SK-N-MC (cell line): ENCODE measurements at regions not wholly inside any gene's neighbourhood (a gene's known extent, or its start where the extent isn't known, plus 50 kb on each side); places are given as distances from the start of the nearest gene placed in this dataset.

ENCODE experiments used
- EZH2 ChIP-seq: fragments of 200-600 bp; sonication (generic); IDR thresholded peaks from one replicate; pipeline ENCODE4 v1.6.1; 2017; ENCODE audit warnings: antibody characterized with exemption
- FOXP2 ChIP-seq: optimal IDR thresholded peaks from 2 replicates; pipeline ENCODE3; 2011; ENCODE audit warnings: mild to moderate bottlenecking, moderate library complexity; ENCODE audit not compliant: insufficient read depth; ENCODE audit errors: extremely low read length, control extremely low read depth
- POLR2AphosphoS5 ChIP-seq: IDR thresholded peaks from 2 replicates; pipeline ENCODE4 v1.6.1; 2012; ENCODE audit warnings: mild to moderate bottlenecking, low read depth, low read length, borderline replicate concordance

DNA sequence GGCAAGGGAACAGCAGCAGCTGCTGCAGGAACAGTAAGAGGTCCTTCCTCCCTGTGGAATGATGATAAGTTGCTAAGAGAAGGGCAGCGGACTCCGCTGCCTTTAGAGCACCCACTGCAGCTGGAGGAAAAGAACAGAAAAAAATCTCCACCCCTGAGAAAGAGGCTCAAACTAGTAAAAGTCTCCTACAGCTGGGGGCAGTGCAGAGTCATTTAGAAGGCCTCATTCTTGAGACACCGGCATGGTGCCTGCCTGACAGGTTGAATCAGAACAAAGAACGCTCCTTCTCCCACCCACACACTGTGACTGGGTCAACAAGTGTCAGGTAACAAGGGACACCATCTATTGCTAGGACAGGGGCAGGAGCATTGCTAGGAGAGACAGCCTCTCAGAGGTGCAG, 188.4 kb downstream of the ABHD5 start:
- TF ChIP-seq EZH2 (no peak), POLR2AphosphoS5 (no peak), FOXP2 (no peak)
